ENCODE measurements at regions not wholly inside any gene's neighbourhood (a gene's known extent, or its start where the extent isn't known, plus 50 kb on each side); places are given as distances from the start of the nearest gene placed in this dataset.

DNA sequence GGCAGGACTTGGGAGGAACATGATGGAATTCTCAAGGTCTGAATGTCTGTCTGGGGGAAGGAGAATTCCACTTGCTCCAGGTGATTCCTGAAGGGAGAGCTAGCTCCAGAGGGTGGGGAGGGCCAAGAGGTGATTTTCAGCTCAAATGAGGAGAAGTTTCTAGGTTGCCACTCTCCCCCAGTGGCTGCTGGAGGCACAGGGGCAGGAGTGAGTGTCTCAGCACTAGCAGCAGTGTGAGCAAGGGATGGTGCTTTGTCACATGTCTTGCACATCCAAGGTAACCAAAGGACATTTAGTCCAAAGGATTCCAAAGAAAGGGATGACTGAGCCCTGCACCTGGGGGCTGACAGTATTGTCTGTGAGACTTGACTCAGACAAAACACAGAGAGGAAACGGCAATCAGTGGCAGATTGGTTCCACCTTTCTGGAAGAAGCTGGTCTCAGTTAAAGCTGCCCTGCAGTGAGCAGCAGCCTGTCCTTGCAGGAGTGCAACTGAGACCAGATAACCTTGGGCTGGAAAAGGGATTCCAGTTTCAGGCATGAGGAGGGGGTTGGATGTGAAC lies 51.2 kb upstream of the PCBD1 start:
- no peak for DNase-seq

GRCh38 chr10:70940834-70941568 lies 52.6 kb upstream of the PCBD1 start:
- peak; percentile 66 for DNase-seq

DNA sequence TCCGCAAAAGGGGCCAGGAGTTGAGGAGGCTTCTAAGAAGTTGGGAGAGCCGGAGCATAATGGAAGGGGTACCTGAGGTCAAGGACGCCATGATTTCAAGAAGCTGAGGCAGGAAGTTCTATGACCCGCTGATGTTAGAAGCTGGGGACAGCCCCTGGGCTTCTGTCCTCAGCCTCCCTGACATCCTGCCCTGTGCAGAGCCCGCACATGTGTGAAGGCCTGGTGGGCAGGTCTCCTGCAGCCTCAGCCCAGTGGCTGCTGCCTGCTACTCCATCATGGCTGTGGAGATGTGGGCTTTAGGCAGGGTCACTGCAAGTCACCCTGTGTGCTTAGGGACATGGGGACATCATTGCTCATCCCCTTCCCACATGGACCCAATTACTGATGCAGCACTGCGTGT lies 53.8 kb upstream of the PCBD1 start:
- no peak for DNase-seq

GRCh38 chr10:70942725-70943124 lies 54.4 kb upstream of the PCBD1 start:
- no peak for DNase-seq

DNA sequence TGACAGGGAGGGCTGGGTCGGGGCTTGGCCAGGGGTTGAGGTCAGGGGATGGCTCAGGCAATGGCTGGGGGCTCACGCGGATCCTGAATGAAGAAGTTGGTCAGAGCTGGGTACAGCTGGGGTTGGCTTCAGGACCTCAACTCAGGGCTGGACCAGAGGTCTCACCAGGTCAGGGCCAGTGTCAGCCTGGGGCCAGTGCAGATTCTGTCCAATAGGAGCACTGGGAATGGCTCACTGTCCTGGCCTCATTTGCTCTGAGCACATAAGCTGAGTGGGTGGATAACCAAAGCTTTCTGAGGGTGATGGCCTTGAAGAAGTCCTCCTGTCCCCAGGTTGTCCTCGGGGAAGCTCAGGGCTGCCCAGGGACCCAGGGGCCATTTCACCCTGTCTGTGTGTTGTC lies 54.9 kb upstream of the PCBD1 start:
- no peak for DNase-seq

GRCh38 chr10:70943841-70944466 lies 55.6 kb upstream of the PCBD1 start:
- no peak for DNase-seq

- no peak for DNase-seq
Measured at GRCh38 chr10:70950037-70950436, 61.7 kb upstream of the PCBD1 start.

DNA sequence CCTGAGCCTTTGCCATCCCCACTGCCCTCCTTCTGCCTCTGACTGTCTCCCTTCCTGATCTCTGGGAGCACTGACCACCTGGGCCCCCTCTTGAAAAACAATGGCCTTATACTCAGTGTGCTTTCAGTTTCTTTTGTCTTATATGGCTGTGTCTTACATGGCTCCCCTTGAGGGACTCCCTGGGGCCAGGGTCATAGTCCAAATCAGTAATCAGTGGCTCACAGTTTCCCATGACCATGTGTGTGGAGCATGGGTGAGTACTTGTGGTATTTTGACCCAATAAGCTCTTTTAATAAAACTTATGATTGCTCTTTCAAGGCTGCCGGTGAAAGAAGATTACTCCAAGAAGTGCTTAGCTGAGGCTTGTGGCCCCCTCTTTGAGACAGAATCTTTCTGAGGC lies 62.4 kb upstream of the PCBD1 start:
- no peak for DNase-seq

GRCh38 chr10:70952401-70952800 lies 64.0 kb upstream of the PCBD1 start:
- DNase-seq = no peak

DNA sequence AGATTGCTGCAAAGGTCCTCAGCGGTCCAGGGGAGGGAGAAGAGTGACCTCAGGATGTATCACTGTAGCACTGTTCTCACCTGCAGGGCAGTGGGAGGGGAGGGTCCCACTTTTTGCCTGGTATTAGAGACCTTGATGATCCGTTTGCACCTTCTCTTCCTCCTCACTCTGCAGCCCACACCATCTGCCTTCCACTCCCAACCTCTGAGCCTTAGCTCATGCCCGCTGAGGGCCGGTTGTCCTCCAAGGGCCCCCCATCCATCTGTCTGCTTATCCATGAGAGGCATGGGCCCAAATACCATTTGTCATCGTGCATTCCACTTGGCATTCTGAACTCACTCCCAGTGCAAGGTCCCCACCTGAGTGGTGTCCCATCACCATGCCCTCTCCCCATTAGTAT lies 64.6 kb upstream of the PCBD1 start:
- no peak for DNase-seq

GRCh38 chr10:70954381-70955176 lies 66.2 kb upstream of the PCBD1 start:
- no peak for DNase-seq

- no peak for DNase-seq
Measured at GRCh38 chr10:70956029-70956759, 67.8 kb upstream of the PCBD1 start.

DNA sequence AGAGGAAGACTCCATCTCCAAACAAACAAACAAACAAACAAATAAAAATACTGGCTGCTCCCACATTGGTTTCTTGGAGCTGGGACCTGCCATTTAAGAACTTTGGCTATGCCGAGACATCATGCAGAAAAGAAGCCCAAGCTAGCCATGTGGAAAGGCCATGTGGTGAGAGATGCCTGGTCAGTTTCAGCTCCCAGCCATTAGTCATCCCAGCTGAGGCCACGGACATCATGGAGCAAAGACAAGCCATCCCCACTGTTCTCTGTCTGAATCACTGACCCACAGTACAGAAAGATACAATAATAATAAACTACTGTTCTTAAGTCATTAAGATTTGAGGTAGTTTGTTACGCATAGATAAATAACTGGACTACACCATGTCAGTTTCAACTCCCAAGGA lies 70.0 kb upstream of the PCBD1 start:
- DNase-seq = no peak

- no peak for DNase-seq
Measured at GRCh38 chr10:70960316-70960715, 72.0 kb upstream of the PCBD1 start.

GRCh38 chr10:70960783-70961570 lies 72.6 kb upstream of the PCBD1 start:
- DNase-seq = no peak

GRCh38 chr10:70962686-70963085 lies 74.3 kb upstream of the PCBD1 start:
- no peak for DNase-seq

DNA sequence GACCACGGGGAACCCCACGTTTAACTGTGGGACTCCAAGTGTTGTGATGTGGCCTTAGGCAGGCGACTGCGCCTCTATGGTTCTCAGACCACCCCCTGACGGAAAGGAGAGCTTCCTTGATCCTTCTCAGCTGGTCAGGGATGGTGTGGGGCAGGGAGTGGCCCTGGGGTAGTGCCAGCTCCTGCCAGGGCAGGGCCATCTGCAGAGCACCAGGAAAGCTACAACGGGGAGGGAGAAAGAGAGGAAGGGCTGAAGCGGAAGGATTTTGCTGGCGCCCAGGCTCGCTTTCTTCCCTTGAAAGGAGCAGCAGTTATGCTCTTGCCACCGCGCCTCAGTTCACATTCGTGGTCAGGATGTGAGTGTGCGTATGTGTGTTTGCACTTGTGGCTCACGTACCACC lies 74.9 kb upstream of the PCBD1 start:
- DNase-seq = no peak

- no peak for DNase-seq
Measured at GRCh38 chr10:70964245-70964644, 75.9 kb upstream of the PCBD1 start.

DNA sequence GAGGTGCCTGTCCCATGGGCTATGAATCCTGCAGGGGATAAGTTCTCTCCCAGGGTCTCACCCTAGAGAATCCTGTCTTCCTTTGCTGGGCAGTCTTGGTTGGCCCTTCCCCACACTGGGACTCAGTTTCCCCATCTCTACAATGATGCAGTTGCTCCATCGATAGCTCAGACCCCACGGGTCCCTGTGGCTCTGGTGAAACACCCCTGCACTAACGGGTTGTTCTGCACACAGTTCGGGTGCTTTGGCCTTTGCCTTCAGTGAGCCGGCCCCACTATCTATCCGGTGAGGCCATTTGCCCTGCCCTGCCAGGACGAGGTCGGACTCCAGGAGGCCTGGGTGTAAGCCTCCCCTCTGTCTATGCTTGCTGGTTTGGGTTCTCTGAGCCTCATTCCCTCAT lies 76.5 kb upstream of the PCBD1 start:
- DNase-seq = no peak

DNA sequence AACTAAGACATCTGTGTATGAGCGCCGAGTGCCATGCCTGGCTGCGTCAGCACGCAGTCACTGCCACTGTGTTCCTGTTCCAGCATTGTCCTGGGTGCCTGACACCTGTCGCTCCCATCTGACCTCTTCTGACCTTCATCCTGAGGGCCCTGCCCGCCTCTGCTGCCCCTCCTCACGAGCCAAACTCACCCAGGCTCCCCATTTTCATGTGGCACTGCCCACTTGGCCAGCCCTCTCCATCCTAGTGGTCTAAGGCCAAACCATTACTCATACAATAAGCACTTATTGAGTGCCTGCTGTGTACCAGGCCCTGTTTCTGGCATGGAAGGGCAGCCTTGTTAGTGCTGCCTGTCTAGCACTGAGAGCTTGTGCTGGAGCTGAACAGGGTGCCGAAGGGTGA lies 77.2 kb upstream of the PCBD1 start:
- no peak for DNase-seq

- DNase-seq = no peak
Measured at GRCh38 chr10:70966646-70967553, 78.5 kb upstream of the PCBD1 start.
